CD4-positive, alpha-beta T cell treated with Interleukin-4 for 4 hours (primary cell): ENCODE measurements at regions not wholly inside any gene's neighbourhood (a gene's known extent, or its start where the extent isn't known, plus 50 kb on each side); places are given as distances from the start of the nearest gene placed in this dataset.

Source experiments
- DNase-seq: peaks from one replicate; pipeline ENCODE4 v3.0.0-alpha.2; 2020

DNA sequence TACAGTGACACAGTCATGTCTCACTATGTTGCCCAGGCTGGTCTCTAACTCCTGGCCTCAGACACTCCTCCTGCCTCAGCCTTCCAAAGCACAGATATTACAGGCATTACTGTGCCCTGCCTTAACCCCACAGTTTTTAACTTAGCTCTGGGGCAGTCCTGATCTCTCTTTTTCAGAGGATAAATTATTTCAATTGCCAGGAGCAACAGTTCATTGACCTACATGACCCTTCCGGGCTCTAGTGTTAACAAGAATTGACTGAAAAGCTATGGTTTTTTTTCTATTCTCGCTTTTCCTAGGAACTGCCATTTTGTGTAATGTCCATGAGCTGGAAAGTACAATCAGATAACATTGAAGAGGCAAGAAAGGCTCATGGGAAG is 92.8 kb downstream of the HNRNPLL start:
- DNase-seq = no peak

GRCh38 chr2:38509314-38509946 is 93.3 kb downstream of the HNRNPLL start:
- no peak for DNase-seq

DNA sequence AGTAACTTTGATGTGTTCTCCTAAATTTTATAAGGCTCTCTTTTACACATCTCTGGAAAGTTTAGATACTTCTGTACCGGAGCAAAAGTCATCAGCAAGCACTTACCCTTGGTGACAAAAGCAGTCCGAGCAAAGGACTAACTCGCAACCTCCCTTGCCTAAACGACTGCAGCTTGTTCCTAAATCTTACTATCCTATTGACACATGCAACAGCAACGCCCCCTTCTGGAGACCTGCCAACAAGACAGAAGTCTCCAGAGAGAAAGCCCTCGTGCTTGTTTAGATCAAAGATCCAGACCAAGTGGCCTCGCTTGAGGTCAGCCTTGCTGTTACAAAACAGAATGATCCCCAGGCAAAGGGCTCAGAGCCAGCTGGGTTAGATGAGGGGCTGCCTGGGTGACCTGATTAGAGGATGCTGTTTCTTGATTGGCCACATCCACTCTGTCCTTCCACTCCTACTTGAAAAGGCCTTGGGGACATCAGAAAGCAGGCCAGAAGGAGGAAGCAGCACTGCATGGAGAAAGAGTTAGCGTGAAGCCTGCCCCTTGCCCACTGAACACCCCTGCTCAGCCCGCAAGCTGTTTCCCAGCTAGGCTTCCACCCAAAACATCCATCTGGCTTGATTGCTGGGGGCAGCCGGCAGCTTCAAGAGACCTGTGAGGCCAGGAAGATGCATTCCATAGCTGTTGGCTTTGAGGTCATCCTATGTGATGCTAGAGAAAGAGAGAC is 94.3 kb downstream of the HNRNPLL start:
- DNase-seq = peak; percentile 76

- DNase-seq = no peak
These were observed 95.0 kb downstream of the HNRNPLL start for GRCh38 chr2:38507712-38508111.

DNA sequence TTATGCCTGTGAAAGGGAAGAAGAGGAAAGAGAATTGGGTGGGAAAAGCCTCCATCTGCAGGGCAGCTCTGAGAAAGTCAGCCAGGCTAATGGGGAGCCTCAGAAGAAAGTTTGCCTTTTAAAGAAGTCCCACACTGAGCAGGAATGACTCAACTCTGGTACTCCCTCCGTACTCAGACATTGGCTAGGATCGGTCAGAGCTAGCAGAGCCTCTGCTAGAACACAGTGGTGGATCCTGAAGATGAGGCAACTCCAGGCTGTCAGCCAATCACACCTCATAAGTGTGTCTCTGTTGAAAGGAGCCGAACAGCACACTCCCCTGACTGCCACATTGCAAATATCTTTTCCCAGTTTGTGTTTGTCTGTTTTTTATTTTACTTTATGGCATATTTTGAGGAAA is 96.9 kb downstream of the HNRNPLL start:
- no peak for DNase-seq

DNA sequence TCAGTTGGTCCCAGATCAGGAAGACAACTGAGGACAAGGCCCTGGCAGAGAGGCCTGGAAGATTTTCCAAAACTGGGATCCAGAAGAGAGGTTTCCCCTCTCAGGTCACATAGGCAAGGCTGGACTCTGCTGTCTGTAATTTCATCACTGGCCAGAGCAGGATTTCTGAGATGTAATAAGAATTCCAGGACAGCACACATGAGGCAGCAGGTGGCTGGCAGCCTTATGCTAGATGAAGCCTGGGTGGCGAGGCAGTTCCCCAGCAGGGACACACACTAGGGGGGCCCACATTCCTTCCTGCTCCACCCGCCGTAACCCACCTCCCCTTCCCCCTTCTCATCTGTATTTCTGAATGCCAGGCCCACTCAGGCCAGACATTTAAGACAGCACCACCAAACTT is 98.6 kb downstream of the HNRNPLL start:
- DNase-seq = no peak

DNA sequence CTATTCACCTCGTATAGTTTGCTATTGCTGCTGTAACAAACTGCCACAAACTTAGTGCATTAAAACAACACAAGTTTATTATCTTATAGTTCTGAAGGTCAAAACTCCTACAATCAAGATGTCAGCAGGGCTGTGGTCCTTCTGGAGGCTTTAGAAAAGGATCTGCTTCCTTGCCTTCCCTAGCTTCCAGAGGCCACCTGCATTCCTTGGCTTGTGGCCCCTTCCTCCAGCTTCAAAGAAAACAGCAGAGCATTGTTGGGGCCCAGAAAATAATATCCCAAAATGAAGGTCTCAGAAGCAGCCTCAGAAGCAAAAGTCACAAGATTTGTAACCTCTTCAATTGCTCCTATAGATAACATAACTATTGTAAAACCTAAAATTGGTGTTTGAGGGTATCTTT is 100.6 kb downstream of the HNRNPLL start:
- DNase-seq = no peak

DNA sequence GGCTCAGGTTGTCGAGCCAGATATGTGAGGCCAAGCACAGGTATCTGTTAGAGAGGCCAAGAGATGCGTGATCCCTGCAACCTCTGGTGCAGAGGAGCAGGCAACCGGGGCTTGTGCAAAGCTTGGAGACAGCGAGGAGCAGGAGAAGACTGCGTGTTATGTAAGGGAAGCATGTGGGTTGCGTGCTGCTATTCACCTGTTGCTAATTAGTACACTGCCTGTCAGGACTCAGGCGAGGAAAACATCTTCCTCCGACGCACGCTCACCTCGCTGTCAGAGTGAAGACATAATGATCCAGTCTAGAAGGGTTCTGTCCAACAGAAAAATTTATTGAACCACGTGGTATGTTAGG is 102.5 kb downstream of the HNRNPLL start:
- DNase-seq = no peak

GRCh38 chr2:38499548-38500282 is 103.0 kb downstream of the HNRNPLL start:
- DNase-seq = no peak

- no peak for DNase-seq
These were observed 104.7 kb downstream of the HNRNPLL start for GRCh38 chr2:38498045-38498481.

DNA sequence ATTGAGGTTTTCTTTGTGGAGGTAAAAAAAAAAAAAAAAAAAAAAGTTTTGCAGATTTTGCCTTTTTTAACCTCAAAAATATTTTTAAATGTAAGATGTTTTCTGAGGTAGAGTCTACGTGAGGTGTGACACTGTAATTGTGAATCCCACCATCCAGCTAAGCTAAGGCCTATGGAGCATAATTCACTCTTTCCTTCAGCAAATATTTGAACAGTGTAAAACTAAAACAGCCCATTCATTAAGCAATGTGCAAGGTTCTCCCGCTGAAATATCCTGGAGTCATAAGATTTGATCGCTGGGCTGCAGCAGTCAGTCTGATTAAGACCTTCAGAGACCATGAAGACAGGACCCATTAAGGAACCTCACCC is 105.1 kb downstream of the HNRNPLL start:
- DNase-seq = no peak

GRCh38 chr2:38496927-38497669 is 105.6 kb downstream of the HNRNPLL start:
- DNase-seq = no peak

GRCh38 chr2:38495880-38496279 is 106.8 kb downstream of the HNRNPLL start:
- no peak for DNase-seq

- DNase-seq = no peak
These were observed 108.3 kb downstream of the HNRNPLL start for GRCh38 chr2:38494394-38494793.

DNA sequence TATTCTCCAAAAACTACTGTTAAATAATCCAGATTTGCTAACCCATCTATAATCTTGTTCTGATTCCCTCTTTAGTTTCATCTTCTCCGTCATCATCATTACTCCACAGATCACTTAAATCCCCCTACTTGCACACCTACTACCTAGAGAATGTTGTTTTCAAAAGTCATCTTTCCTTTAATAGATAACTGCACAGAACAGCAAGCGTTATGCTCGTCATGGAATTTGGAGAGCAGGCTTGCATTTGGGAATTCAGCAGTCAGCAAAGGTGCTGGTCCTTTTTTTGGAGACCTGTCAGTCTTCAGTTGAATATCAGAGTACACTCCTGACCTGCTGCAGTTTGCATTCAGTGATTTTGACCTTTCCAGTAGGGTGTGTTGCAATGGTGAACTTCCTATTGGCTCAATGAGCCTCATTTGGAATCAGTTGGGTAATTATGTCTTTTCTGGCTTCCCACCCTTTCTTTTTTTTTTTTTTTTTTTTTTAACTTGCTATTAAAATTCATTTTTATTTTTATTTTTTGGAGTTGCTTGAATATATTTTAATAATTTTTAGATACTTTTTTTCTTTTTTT is 110.6 kb downstream of the HNRNPLL start:
- DNase-seq = no peak

DNA sequence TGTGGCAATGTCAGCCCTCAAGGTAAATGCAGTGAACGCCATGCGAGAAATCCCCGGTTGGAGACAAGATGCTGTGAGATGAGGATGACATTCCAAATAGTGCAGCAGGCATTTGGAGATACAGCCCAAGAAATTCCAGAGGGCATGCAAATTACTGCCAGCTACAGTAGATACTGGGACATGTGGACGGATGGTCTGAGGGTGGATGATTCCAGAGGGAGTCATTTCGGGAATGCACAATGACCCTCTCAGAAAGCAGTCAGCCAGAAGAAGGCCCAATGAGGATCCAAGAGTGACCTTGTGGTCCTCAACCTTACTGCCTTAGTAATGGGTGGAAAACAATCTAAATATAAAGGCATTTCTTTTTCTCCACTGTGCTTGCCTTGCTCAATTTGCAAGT is 111.3 kb downstream of the HNRNPLL start:
- no peak for DNase-seq

DNA sequence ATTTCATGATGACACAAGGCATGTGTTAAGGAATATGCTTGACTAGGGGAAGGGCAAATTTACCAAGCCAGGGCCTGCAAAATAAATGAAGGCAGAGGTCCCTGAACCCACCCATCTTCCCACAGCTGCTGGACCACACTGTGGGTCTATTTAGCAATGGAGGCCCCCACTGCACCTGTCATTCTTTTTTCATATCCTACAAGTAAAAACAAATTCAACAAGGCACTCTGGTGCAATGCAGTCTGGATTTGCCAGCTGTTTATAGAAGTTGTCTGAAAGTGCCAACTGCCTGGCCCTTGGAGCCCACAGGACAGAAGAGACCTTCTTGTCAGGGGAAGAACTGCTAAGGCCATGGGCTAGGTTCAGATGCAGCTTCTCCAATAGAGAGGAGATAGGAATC is 112.8 kb upstream of the ATL2 start:
- DNase-seq = no peak

DNA sequence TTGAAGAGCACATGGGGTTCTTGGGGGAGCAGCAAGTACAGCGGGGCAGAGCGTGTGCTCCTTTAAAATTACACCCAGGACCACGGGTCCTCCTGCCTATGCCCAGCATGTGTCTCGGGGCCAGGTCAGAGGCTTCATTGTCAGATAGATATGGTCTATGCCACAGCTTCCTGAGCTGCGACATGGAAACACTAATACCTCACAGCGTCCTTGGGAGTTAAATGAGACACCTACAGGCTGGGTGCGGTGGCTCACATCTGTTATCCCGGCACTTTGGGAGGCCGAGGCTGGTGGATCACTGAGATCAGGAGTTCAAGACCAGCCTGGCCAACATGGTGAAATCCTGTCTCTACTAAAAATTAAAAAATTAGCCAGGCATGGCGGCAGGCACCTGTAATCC is 110.8 kb upstream of the ATL2 start:
- DNase-seq = no peak

DNA sequence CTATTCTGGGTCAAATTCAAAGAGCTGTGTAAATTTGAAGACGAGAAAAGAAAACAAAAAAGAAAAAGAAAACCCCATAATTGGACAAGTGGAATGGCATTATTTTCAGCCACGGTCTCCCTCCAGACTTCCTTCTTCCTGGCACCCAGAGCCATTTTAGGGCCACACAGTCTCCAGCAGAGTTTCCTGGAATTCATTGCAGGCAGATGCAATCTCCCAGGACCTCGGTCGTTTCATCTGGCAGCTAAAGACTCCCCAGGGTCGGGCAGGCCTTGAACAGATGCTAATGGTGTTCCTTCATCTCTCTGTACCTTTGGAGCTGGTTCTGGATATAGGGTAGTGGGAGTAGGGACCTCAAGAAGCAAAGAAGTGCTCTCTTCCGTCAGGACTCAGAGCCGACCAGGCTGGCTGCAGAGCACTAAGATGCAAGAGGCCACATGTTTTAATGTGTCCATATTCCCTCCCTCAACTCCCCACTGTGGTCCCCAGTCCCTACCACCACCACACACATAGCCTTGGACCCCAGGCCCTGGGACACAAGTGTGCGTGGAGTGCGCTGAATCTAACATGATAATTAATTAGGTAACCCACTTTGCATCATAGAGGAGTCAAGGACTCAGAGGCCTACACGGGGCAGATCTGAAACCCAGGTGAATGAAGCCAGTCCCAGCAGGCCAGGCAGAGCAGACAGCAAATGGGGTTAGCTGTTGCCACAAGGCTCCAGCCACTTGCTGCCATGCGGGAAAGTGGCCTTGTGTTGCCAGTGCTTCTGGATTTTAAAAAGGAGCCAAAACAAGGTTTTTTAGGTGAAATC is 109.3 kb upstream of the ATL2 start:
- DNase-seq = no peak

- no peak for DNase-seq
These were observed 108.7 kb upstream of the ATL2 start for GRCh38 chr2:38485734-38486133.

DNA sequence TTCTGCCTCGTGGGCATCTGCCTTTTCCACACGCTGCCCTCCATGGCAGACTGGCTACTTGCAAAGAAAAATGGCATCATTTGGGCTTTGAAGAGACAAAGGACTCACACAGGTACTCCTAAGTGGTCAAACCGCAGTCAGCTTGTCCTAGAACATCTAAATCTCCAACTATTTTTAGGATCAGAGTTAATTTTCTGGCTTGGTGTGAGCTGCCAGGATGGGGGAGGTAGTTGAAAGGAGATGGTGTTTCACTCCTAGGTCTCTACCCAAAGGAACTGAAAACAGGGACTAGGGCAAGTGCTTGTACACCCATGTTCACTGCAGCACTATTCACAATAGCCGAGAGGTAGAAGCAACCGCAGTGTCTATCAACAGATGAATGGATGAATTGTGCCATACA is 107.9 kb upstream of the ATL2 start:
- no peak for DNase-seq

DNA sequence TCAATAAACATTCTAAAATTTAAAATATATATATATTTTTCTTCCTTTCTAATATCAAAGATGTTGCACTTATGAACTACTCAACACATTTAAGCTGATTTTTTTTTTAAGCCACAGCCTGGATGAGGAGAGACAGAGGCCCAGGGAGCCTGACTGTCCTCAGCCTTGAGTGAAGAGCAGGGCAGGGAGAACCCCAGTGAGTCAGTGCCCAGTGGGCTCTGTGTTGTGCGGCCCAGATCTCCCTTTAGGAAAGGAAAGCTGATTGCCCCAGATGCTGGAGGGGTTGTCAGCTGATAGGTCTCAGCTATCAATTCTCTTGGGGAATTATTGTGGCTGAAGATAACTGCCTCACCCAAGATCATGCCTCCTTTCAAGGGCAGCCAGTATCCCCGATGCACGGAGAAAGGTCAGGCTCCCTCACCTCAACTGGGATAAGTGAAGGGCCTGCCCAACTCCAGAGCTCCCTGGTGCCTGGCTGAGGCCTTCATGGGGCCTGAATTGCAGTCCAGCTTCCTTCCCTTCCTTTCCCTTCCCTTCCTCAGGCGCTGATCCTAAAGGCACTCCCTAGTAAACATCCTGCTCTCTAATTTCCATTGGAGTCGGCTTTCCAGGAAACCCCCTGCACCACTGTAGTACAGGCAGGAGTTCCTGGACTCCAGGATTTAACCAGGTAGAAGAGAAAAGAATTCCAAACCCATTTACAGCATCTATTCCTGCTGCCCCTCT is 106.9 kb upstream of the ATL2 start:
- no peak for DNase-seq
